ENCODE measurements at regions not wholly inside any gene's neighbourhood (a gene's known extent, or its start where the extent isn't known, plus 50 kb on each side); places are given as distances from the start of the nearest gene placed in this dataset.

DNA sequence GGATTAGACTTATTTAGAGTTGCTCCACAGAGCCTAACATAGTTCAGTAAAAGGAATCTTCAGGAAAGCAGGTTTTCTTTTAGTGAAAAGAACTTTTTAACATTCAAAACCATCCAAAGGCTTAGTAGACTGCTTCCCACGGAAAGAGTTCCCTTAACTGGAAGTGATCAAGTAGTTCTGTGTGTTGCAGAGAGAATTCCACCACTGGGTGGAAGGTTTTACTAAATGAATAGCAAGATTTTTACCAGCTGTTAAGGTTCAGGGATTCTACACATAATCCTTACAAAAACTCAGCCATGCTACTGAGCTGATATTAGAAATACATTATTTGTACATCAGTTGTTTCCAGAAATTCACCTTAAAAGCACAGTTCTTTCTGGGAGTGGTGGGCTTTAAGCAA is 119.7 kb downstream of the GDAP2 start:
- ATAC-seq (ENCODE audit: low read depth in 2 of 2): no peak
- Mint-ChIP-seq H3K36me3 (no peaks in the 10 kb centered on the region), H3K9me3 (peaks cover 0 to 8% (median 0%) of the 10 kb centered on the region in 7 donors), H3K27me3 (peaks cover 9 to 34% (median 25%) of the 10 kb centered on the region in 3 donors), H3K4me1 (no peaks in the 10 kb centered on the region), H3K4me3 (no peak overlapping the region), H3K27ac (no peak overlapping the region)
- no peak for DNase-seq

DNA sequence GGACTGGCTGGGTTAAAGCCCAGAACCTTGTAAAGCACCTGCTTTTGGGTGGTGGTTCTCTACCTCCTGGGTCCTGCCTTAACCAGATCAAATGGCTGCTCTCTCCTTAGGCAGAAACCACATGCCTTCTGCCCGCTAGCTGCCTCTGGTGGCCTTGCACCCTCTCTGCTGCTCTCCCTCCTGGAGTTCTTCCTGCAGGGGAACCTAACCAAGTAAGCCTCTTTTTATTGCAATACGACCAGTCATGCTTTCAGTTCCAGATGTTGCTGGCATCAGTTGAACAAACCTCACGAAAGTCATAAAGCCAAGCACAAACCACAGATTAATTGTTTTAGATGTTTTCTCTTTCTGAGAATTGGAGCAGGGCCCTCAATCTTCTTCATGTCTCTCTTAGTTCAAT is 118.9 kb downstream of the GDAP2 start:
- ATAC-seq (ENCODE audit: low read depth in 2 of 2) (no peak), DNase-seq (no peak)
- H3K27me3 Mint-ChIP-seq: peaks cover 9 to 27% (median 19%) of the 10 kb centered on the region in 3 donors
- H3K4me1 Mint-ChIP-seq: no peaks in the 10 kb centered on the region
- no peaks in the 10 kb centered on the region for H3K36me3 Mint-ChIP-seq
- peak overlapping the region in 1 of 8 donors; percentile 18 for H3K4me3 Mint-ChIP-seq
- peaks cover 0 to 8% (median 0%) of the 10 kb centered on the region in 7 donors for H3K9me3 Mint-ChIP-seq
- no peak overlapping the region for H3K27ac Mint-ChIP-seq

DNA sequence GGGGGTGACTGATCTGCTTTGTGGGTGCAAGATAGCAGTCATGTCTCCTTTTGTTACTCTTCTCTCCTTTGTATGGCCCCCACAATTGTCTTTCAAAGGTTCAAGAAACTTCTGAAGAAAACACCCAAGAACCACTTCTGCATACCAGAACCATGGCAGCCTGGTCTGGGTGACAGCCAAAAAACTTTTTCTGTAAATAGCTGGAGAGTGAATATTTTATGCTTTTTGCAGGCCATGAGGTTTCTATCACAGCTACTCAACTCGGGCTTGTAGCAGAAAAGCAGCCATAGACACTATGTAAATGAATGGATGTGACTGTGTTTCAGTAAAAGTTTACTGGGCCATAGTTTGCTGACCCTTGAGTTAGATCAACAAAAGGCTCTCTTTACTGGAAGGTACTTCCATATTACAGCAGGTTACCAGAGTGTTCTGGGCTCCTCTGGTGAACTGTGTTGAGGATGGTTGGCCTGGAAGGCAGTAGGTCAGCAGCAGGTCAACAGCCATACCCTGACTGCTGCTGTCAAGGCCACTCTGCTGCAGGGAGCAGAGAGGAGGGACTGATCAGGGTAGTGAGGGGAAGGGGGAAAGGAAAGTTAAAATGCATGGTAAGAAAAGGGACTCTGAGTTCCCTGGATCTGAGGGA is 116.4 kb downstream of the GDAP2 start:
- Mint-ChIP-seq H3K27ac (no peak overlapping the region), H3K9me3 (peaks cover 0 to 3% (median 0%) of the 10 kb centered on the region in 7 donors), H3K4me1 (no peaks in the 10 kb centered on the region), H3K27me3 (peaks cover 0 to 15% (median 8%) of the 10 kb centered on the region in 3 donors), H3K4me3 (no peak overlapping the region), H3K36me3 (no peaks in the 10 kb centered on the region)
- ATAC-seq (ENCODE audit: low read depth in 2 of 2) (no peak), DNase-seq (no peak)
